ENCODE measurements at regions not wholly inside any gene's neighbourhood (a gene's known extent, or its start where the extent isn't known, plus 50 kb on each side); places are given as distances from the start of the nearest gene placed in this dataset.

DNA sequence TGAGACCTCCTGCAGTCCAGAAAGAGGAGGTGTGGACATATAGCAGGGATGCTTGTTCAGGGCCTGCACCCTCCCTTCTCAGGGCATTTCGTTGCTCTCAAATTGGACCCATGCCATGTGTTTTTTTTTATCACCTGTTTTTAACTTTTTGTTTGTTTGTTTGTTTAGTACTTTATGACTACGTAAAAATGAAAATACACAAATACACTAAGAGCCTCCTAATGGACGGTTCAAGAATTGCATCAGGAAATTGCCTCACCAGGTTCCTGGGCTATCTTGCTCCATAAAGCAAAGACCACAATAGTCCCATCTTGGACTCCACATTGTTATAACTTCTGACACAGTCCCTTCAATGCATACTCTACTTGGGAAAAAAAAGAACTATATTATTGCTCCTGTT lies 1685.9 kb upstream of the TENM3 start:
- Histone ChIP-seq H3K27ac (no peak overlapping the region), H3K9me3 (ENCODE audit: severe bottlenecking) (no peaks in the 10 kb centered on the region), H3K36me3 (no peaks in the 10 kb centered on the region), H3K4me3 (ENCODE audit: low read depth, low read length) (no peak overlapping the region), H3K27me3 (ENCODE audit: insufficient read depth, low read depth, severe bottlenecking) (no peaks in the 10 kb centered on the region)
- DNase-seq: no peak
- TF ChIP-seq CTCF (IDR thresholded peaks at IDR 0.05; ENCODE audit: low read depth, low read length): peak; percentile 17; the same call in 1 of the 2 replicates

DNA sequence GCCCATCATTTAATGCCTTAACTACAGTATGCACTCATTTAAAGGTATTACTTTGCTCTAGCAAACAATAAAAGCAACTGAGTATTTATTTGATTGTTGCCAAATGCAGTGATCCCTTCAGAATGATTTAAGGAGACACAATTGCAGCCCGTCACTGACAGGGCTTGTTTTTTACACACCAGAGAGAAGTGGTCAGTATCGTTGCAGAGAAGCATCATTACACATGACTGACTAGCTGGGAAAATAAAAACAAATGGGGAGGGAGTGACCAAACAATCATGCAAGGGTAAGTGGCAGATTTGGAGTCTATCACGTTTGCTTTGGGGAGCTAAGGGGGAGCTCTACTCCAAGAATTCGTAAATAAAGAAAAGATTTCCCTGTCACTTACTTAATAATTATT lies 1685.3 kb upstream of the TENM3 start:
- no peaks in the 10 kb centered on the region for H3K36me3 ChIP-seq
- H3K4me3 ChIP-seq (ENCODE audit: low read depth, low read length): no peak overlapping the region
- no peak for TF ChIP-seq CTCF (IDR thresholded peaks at IDR 0.05; ENCODE audit: low read depth, low read length)
- no peak overlapping the region for H3K27ac ChIP-seq
- no peaks in the 10 kb centered on the region for H3K9me3 ChIP-seq (ENCODE audit: severe bottlenecking)
- no peak for DNase-seq
- H3K27me3 ChIP-seq (ENCODE audit: insufficient read depth, low read depth, severe bottlenecking): no peaks in the 10 kb centered on the region

- DNase-seq: no peak
- H3K27ac ChIP-seq: no peak overlapping the region
- TF ChIP-seq CTCF (IDR thresholded peaks at IDR 0.05; ENCODE audit: low read depth, low read length): no peak
Measured at GRCh38 chr4:180558427-180558826, 1684.8 kb upstream of the TENM3 start.

DNA sequence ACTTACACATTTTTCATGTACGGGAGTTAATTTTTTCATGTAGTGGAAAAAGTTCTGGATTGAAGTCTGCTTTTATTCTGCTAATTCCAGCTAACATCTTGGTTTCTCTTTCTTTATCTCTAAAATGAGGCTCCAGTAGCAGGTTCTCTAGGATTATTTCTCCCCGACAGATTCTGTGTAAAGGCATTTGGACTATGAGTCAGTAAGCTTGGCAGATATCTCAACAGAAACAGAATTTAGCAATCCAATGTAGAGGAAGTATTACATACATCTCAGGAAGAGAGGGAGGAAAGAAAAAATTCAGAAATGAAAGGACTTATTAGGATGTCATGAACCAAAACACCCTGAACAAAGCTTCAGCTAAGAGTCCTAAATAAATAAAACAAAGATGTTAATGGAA lies 1682.3 kb upstream of the TENM3 start:
- Histone ChIP-seq H3K4me3 (ENCODE audit: low read depth, low read length) (no peak overlapping the region), H3K27me3 (ENCODE audit: insufficient read depth, low read depth, severe bottlenecking) (no peaks in the 10 kb centered on the region), H3K36me3 (no peaks in the 10 kb centered on the region), H3K27ac (no peak overlapping the region), H3K9me3 (ENCODE audit: severe bottlenecking) (no peaks in the 10 kb centered on the region)
- no peak for TF ChIP-seq CTCF (IDR thresholded peaks at IDR 0.05; ENCODE audit: low read depth, low read length)
- no peak for DNase-seq

More at GRCh38 chr4:180558427-180558826, 1684.8 kb upstream of the TENM3 start:
- Histone ChIP-seq H3K9me3 (ENCODE audit: severe bottlenecking) (no peaks in the 10 kb centered on the region), H3K4me3 (ENCODE audit: low read depth, low read length) (no peak overlapping the region), H3K27me3 (ENCODE audit: insufficient read depth, low read depth, severe bottlenecking) (no peaks in the 10 kb centered on the region), H3K36me3 (no peaks in the 10 kb centered on the region)

GRCh38 chr4:180564026-180564425 lies 1679.2 kb upstream of the TENM3 start:
- H3K36me3 ChIP-seq: no peaks in the 10 kb centered on the region
- H3K9me3 ChIP-seq (ENCODE audit: severe bottlenecking): no peaks in the 10 kb centered on the region
- no peaks in the 10 kb centered on the region for H3K27me3 ChIP-seq (ENCODE audit: insufficient read depth, low read depth, severe bottlenecking)
- no peak for TF ChIP-seq CTCF (IDR thresholded peaks at IDR 0.05; ENCODE audit: low read depth, low read length)
- H3K27ac ChIP-seq: peak overlapping the region; percentile 19; the same call in 1 of the 2 replicates
- DNase-seq: no peak
- H3K4me3 ChIP-seq (ENCODE audit: low read depth, low read length): peak overlapping the region; percentile 0; the same call in 1 of the 2 replicates

DNA sequence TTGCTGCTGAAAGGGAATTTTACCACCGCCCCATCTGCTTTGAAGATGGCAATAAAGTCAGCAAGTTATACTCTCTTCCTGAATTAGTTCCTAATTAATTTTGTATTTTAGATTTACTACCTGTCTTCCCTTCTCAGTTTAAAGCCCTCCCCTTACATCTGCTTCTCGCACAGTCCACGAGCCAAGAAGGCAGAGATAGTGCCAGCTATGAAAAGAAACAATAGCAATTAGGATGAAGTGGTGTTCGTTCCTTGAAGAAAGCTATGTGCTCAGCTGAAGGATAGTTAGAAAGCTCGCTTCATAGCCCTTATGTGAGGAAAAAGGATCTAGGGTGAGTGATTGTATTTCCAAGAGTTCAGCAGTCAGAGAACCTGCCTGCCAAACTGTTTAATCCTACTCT lies 1678.8 kb upstream of the TENM3 start:
- no peak for DNase-seq
- peak overlapping the region; percentile 19; the same call in 1 of the 2 replicates for H3K27ac ChIP-seq
- TF ChIP-seq CTCF (IDR thresholded peaks at IDR 0.05; ENCODE audit: low read depth, low read length): no peak
- H3K4me3 ChIP-seq (ENCODE audit: low read depth, low read length): peak overlapping the region; percentile 0; the same call in 1 of the 2 replicates
- H3K9me3 ChIP-seq (ENCODE audit: severe bottlenecking): no peaks in the 10 kb centered on the region
- no peaks in the 10 kb centered on the region for H3K27me3 ChIP-seq (ENCODE audit: insufficient read depth, low read depth, severe bottlenecking)
- no peaks in the 10 kb centered on the region for H3K36me3 ChIP-seq
